ENCODE measurements at regions not wholly inside any gene's neighbourhood (a gene's known extent, or its start where the extent isn't known, plus 50 kb on each side); places are given as distances from the start of the nearest gene placed in this dataset.

DNA sequence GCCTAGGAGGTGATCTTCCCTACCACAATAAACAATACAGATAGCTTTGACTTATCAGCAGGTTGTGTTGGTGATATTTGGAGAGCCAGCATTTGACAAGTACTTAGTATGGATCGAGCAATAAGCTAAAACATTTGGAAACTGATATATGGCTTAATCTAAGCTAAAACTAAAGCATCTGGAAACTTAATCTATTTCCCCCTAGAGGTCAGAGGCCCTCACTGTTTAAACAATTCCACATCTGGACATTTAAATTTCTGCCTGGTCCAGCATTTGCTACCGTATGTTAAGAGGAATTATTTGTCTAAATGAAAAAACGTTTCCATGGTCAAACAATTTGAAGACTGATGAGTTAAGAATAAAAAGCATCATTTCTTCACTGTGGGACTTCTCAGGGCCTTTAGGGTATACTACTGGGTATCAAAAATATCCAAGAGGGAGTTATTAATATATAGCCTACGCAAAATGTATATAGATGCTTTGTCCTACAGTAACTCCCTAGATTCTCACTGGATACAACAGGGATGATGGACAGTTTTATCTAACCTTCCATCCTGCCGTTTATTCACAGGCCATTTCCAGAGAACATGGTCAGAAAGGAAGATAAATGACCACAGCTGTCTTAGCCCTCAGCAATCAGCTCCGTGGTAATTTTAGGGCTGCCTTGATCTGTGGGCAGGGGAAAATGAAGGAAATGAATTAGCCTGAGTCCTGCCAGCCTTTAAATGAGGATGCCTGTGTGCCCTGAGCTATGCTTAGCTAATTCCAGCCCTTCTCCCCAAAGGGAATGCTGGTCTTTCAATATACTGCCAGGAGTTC lies 135.4 kb upstream of the NUDT4 start:
- H3K4me3 ChIP-seq (ENCODE audit: low read length), result no peak overlapping the region
- no peak for DNase-seq (ENCODE audit: low read depth, low spot score)

DNA sequence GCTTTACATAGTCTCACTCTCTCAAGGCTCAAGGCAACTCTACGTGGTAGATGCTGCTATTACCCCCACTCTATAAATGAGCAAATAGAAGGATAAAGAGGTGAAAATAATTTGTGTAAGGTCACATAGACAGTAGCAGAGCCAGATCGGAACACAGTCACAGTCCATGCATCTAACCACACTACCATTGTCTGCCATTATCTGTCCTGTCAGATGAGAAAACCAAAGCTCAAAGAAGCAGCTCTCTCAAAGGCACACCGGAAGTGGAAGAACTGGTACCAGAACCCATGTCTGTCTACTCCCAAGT lies 134.4 kb upstream of the NUDT4 start:
- H3K4me3 ChIP-seq (ENCODE audit: low read length), result no peak overlapping the region
- peak; percentile 45 for DNase-seq (ENCODE audit: low read depth, low spot score)

DNA sequence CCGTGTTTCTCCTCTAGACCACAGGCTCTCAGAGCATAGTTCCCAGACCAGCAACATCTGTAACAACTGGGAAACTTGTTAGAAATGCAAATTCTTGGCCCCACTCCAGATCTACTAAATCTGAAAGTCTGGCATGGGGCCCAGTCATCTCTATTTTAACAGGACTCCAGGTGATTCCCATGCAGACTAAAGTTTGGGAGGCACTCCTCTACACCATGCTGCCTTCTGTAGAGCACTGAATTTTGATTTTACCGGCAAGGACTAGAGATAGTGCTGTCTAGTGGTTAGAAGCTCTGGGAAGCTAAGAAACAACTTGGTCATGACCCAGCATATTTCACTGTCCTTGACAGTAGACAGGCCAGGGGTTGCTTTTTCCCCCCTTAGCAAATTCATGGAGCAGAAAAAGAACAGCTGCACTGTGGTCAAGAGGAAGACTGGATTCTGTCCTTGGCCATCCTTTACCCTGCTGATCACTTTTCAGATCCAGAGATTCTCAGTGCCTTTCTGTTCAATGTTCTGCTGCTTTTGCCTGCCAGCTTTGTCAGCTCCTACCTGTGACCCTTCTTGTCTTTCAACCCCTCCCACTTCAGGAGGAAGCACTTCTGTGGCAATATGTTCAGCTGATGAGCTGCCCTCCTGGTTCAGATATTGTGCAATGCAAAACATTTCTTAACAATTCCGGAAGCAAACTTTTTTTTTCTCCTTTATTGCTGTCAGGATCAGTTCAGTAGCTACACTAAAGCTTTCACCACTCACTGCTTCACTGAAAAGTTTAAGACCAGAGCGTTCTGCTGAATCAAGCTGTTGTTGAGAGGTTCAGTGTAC lies 133.8 kb upstream of the NUDT4 start:
- peak overlapping the region; percentile 22 for H3K4me3 ChIP-seq (ENCODE audit: low read length)
- DNase-seq (ENCODE audit: low read depth, low spot score), result peak; percentile 89

DNA sequence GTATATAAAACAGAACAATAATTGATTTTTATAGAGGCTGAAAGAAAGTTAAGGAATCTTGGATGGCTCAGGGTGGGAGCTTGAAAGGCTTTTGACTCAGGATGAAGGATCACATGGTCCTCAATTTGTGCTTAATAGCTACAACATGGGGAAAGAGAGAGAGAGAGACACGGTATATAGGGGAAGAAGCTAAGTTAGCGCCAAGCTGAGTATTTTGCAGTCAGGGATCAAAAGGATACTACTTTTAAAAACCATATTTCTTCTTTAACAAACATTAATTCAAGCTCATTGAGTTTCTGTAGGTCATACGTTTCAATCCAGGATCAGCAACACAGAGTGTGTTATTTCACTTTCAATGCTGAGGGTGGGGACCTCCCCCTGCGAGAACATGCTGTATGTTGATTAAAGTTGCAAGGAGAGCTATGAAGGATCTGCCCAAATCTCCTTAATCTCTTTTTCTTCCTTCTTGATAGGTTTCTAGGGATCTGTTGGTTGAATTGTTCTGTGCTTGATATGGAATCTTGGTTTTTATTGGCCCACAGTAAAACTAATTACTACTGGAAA lies 133.1 kb upstream of the NUDT4 start:
- H3K4me3 ChIP-seq (ENCODE audit: low read length), result peak overlapping the region; percentile 22
- DNase-seq (ENCODE audit: low read depth, low spot score), result no peak

DNA sequence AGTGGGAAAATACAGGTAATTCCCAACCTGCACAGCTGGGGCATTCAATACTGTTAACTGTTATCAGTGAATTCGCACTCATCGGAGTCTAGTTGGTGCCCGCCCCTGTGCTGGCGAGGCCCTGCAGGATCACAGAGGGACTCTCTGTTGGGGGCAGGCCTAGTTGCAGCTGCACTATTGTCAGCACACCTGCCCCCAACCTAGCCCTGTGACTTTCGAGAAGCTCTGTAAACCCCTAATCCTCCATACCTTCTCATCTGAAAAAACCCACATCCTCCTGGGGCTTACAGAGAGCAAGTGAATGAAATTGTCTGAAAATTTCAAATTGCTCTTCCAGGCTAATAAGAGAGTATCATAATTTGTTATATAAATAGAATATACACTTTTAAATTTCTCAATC lies 132.2 kb upstream of the NUDT4 start:
- peak; percentile 98 for DNase-seq (ENCODE audit: low read depth, low spot score)
- peak overlapping the region; percentile 20; the same call in 1 of the 2 replicates for H3K4me3 ChIP-seq (ENCODE audit: low read length)

DNA sequence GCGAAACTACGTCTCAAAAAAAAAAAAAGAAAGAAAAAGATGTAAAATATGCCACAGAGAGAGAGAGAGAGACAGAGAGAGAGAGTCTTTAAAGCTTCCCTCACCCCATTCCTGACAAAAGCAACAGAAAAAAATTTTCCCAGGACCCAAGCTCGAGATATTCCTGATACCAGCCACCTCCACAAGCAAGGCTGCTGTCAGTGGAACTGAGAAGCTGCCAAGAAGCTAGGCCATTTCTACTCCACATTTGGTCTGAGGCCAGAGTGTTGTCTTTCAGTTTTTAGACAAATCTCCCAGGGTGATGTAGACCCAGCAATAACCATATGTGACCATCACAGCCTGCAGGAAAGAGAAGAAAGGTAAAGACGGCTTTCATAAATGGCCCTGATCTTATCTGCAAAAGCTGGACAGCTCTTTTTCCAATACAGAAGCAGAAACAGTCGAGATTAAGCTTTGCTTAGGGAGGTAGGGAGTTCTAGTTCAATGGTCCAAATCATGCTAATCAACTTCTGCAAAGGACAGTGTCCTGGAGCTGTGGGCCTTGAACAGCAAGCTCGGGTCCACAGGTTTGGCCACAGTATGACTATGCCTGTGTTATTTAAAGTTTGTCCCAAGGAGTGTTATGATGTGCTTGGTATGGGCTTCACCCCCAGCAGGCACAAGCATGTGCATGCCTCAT lies 130.3 kb upstream of the NUDT4 start:
- H3K4me3 ChIP-seq (ENCODE audit: low read length), result no peak overlapping the region
- no peak for DNase-seq (ENCODE audit: low read depth, low spot score)

DNA sequence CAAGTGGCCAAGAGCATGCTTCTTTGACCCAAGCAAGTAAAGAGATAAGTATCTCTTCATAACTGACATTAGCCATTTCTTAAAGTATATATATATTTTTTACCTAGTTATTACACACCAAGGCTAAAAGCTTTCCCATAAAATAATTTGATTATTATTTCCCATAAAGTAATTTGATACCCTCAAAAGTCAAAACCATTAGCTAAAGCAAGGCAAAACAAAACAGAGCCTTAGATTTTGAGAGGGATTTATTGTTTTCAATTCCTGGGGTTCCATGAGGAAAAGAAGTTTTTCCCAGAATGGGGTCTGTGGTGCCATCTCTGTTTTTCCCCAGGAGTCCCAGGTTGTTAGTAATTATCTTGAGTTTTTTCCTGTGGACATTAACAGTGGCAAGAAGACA lies 125.5 kb upstream of the NUDT4 start:
- no peak for DNase-seq (ENCODE audit: low read depth, low spot score)
- no peak overlapping the region for H3K4me3 ChIP-seq (ENCODE audit: low read length)

DNA sequence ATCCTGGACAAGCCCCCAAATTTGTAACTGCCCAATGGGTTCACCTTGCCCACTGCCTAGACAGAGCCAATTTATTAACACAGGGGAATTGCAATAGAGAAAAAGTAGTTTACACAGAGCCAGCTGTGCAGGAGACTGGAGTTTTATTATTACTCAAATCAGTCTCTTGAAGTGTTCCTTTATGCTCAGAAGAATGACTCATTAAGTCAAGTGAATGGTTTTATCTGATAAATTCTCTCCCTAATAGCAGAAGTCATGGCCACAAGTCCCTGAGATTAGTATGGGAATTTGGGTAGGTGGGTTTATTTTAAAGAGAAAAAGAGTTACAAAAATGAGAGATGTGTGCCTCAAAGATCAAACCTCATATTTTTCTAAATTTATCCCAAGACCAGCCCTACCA lies 122.8 kb upstream of the NUDT4 start:
- no peak overlapping the region for H3K4me3 ChIP-seq (ENCODE audit: low read length)
- DNase-seq (ENCODE audit: low read depth, low spot score), result no peak

DNA sequence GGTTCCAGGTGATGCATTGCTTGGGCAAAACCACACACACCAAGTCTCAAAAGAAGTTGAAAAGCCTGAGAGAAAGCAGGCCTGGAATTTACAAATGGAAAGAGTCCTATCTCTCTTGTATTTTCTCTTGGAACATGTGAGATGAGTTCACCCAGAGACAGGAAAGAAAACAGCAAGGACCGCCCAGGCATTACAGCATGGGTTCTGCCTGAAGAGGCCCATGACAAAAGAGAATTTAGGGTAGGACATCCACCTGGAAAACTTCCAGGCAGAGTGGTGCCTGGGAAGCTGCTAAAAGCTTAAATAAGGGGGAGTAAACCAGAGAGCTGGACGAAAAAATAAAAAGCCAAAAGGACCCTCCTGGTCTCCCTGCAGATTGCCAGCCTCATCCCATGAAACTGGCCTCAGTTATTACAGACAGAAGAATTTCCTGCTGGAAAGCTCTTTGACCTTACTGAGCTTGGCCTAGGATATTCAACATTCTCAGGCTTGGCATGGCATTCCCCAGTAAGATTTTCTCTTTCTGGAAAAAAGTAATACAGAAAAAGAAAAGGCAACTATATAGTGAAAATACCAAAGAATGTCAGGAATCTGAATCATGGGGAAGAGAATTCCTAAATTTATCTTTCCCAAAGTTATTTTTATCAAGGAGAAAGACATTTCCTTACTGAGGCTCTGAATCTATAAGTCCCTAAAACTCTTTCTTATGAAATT lies 121.3 kb upstream of the NUDT4 start:
- DNase-seq (ENCODE audit: low read depth, low spot score), result no peak
- H3K4me3 ChIP-seq (ENCODE audit: low read length), result no peak overlapping the region

DNA sequence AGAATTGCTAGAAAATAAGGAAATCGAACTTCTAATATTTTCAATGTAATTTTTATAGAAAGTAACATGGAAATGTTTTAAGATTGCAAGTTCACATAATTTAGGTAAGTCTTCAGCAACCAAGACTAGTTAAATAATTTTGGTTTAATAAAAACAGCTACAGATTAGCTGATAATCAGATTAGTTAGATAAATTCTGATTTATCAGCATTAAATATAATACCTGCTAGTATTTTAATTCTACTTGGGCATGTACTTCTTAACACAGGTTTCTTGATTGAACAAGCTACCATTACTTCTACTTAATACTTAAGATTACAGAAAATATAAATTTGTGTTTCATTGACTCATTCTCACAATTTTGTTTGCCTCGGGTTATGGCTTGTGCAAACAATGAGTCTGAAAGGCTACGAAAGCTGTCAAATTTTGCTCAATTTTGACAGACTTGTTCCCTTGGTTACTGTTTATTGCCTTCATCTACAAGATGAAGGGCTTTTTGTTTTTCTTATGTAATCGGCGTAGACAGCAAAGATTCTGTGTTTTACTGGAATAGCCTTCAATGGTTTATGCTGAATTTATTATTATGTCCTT lies 116.1 kb upstream of the NUDT4 start:
- DNase-seq (ENCODE audit: low read depth, low spot score), result no peak
- H3K4me3 ChIP-seq (ENCODE audit: low read length), result no peak overlapping the region

DNA sequence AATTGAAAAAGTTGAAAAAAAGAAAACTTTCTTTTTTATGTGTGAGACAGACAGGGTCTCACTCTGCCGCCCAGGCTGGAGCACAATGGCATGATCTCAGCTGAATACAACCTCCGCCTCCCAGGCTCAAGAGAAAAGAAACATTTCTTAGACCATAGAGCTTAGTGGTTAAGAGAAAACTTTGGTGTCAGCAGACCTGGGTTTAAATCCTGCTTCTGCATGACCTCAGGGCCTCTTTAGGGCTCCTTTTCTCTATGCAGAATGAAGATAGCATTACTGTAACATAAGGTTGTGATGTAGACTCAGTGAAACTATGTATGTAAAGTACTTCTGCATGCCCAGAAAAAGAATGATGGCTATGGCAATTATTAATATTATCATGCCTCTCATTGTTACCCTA lies 104.7 kb upstream of the NUDT4 start:
- no peak for DNase-seq (ENCODE audit: low read depth, low spot score)
- no peak overlapping the region for H3K4me3 ChIP-seq (ENCODE audit: low read length)

DNA sequence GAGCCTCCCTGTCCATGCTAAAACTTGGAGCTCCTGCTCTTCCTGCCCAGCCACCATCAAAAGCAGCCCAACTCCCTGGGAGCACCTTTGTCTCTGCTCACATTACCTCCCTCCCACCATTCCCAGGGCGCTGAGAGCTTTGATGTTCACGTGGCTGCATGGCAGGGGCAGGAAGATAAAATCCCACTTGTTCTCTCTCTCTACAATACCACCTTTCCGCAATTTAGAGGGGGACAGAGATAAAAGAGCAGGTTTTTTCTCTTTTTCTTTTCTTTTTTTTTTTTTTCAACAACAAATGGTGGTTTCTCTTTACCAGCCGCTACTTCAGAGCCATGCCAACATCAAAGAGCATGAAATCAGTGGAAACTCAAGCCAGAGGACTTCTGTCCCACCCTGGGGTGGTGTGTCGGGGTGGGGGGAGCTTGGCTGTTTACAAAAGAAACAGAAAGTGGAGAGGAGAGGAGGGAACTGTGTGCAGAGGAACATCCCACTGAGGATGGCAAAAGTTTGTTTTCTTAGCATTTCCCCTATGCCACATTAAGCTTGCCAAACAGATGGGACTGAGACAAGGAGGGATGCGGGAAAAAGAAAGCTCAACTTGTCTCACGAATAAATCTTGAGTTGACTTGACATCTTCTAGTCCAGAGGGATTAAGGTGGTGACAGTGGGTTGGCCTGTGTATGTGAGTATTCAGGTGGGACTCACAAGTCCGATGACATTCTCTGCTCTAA lies 103.7 kb upstream of the NUDT4 start:
- peak overlapping the region; percentile 16; the same call in 1 of the 2 replicates for H3K4me3 ChIP-seq (ENCODE audit: low read length)
- DNase-seq (ENCODE audit: low read depth, low spot score), result peak; percentile 73

DNA sequence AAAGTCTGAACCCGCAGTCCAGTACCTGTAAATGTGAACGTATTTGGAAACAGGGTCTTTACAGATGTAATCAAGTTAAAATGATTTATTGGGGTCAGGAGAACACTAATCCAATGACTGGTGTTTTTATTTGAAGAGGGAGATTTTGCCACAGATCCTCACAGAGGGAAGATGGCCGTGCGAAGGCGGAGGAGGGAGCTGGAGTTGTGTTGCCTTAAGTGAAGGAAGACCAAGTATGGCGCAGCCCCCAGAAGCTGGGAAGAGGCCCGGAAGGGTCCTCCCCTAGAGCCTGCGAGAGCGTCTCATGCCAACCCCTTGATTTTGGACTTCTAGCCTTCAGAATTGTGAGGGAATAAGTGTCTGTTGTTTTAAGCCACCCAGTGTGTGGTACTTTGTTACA lies 102.8 kb upstream of the NUDT4 start:
- no peak for DNase-seq (ENCODE audit: low read depth, low spot score)
- no peak overlapping the region for H3K4me3 ChIP-seq (ENCODE audit: low read length)

DNA sequence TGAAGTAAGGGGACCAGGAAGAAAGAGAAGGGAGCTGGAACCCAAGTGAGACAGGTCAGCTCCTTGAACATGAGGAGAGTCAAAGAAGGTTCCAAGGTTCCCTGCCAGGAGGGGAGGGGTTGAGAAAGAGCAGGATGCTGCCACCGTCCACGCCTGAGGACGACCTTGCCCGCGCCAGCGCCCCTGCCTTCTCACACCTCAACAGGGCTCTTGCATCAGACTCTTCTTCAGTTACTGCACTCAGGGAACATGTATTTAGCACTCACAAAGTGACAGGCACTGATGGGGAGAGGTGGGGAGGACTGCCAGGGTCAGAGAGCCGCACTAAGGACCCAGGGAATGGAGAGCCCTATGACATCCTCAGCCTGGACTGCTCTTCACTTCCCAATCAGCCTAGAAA lies 102.1 kb upstream of the NUDT4 start:
- DNase-seq (ENCODE audit: low read depth, low spot score), result no peak
- no peak overlapping the region for H3K4me3 ChIP-seq (ENCODE audit: low read length)

DNA sequence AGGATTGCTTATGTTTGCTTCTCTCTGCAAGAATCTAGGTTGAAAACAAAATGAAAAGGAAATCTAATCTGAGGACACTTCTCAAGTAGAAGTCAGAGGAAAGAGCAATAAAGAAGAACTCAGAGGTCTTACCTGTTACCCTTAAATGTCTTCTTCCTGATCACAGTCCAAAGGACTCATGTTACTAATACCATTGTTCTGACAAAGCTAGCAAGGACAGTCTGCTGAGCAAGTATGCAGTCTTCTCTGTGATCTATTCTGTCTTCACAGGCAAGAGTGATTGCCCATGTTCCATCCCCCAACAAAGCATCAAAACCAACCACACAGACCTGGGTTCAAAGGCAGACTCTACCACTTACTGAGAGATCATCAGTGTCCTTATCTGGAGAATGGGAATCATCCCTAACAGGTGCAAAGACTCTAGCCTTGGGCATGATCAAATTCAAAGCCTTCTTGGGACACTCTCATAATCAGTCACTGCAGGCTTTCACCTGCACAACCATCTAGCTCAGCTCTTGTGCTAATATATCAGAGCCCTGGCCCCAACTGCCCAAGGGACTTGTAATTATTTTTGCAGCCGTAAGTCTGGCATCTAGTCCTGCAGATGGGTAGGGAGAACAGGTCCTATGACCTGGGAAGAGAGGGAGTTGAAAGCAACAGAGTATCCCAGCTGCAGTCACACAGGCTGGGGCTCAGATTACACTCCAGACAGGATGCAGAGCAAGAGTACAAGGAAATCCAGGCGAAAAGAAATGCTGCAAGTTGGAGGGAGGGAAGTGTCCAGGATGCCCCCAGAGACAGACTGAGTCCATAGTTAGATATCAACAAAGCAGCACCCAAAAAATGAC lies 97.9 kb upstream of the NUDT4 start:
- no peak for DNase-seq (ENCODE audit: low read depth, low spot score)
- H3K4me3 ChIP-seq (ENCODE audit: low read length), result no peak overlapping the region

DNA sequence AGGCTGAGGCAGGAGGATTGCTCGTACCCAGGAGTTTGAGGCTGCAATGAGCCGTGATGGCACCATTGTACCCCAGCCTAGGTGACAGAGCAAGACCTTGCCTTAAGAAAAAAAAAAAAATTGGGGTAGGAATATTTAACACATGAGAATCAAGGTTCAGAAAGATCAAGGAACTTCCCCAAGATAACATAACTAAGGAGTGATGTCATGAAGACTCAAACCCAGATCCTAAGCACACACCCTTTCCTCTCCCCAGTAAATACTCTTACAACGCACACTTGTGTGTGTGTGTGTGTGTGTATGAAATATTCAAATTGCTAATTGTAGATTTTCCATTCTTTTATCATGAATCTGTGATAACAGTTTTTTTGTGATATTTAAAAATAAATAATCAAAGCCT lies 90.6 kb upstream of the NUDT4 start:
- DNase-seq (ENCODE audit: low read depth, low spot score), result no peak
- H3K4me3 ChIP-seq (ENCODE audit: low read length), result no peak overlapping the region

DNA sequence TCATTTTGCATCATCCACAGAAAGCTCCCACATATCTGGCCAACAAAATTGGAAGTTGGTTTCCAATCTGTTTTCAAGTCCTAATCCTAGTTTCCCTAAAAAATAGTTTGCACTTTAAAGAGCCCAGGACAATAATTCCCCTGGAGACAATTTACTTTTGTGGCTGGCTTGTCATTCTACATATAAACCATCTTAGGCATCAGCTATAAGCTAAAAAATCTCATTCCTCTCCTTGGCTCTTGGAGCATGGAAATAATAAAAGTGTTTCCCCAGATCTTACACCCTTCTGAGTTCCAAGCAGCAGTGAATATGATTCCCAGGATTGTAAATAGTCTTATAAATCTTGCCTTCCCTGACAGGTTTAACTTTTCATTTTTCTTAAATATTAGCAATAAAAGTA lies 89.1 kb upstream of the NUDT4 start:
- H3K4me3 ChIP-seq (ENCODE audit: low read length), result no peak overlapping the region
- DNase-seq (ENCODE audit: low read depth, low spot score), result no peak
